Naive thymus-derived CD4-positive, alpha-beta T cell (primary cell): ENCODE measurements at regions not wholly inside any gene's neighbourhood (a gene's known extent, or its start where the extent isn't known, plus 50 kb on each side); places are given as distances from the start of the nearest gene placed in this dataset.
"Not testable (repeated sequence)": the region's sequence is repeated elsewhere in the genome, so short reads cannot be mapped to it uniquely, and the experiment has no call there.

Source experiments
- ATAC-seq: fragments of 150-1000 bp; cut with Tn5 transposase; 2 replicates; pipeline ENCODE4 v1.10.0; 2021; ENCODE audit warnings: mild to moderate bottlenecking, moderate library complexity
- CTCF ChIA-PET: fragments of 350-600 bp; sonication (Branson Sonifier 250); formaldehyde crosslinking; loops from one replicate; lab custom pipeline; 2021; ENCODE audit warnings: antibody characterized with exemption; lab: Charles Lee
- POLR2A ChIA-PET: fragments of 350-600 bp; sonication (Branson Sonifier 250); formaldehyde crosslinking; loops from one replicate; lab custom pipeline; 2021; ENCODE audit warnings: antibody characterized with exemption, inconsistent platforms; lab: Charles Lee
- DNase-seq, 9 donors: peaks; one replicate each; pipeline versions ENCODE4 v3.0.0 to v3.0.0-alpha.2; 2020 to 2022; ENCODE audit warnings: mixed read lengths in 1 of 9
- H3K27ac ChIP-seq: one replicate; pipeline ENCODE4 v1.7.0; 2013; ENCODE audit warnings: mild to moderate bottlenecking, low read depth, low read length, moderate library complexity
- H3K27me3 ChIP-seq, 2 donors: one replicate each; pipeline ENCODE4 v1.7.0; 2013; ENCODE audit warnings: low read length in 2 of 2, mild to moderate bottlenecking in 2 of 2, moderate library complexity in 2 of 2; ENCODE audit not compliant: control insufficient read depth in 2 of 2, insufficient read depth in 2 of 2
- H3K36me3 ChIP-seq, 3 experiments: 1 replicate in 2 of 3; 2 replicates in 1 of 3; pipeline ENCODE4 v1.7.0; 2013; ENCODE audit warnings: low read length in 3 of 3, mild to moderate bottlenecking in 3 of 3, moderate library complexity in 1 of 3; ENCODE audit not compliant: insufficient read depth in 3 of 3, control insufficient read depth in 2 of 3
- H3K4me1 ChIP-seq, 2 donors: one replicate each; pipeline ENCODE4 v1.7.0; 2013; ENCODE audit warnings: low read length in 2 of 2, mild to moderate bottlenecking in 2 of 2, moderate library complexity in 1 of 2; ENCODE audit not compliant: control insufficient read depth in 2 of 2, insufficient read depth in 2 of 2
- H3K4me3 ChIP-seq: 2 replicates; pipeline ENCODE4 v1.7.0; 2013; ENCODE audit warnings: mild to moderate bottlenecking, low read length
- H3K9me3 ChIP-seq, 3 experiments: 1 replicate in 2 of 3; 2 replicates in 1 of 3; pipeline ENCODE4 v1.7.0; 2013; ENCODE audit warnings: low read length in 3 of 3; ENCODE audit not compliant: control insufficient read depth in 2 of 3
- H3K27ac Mint-ChIP-seq, 9 donors: one replicate each; pipeline ENCODE4 v1.8.0; 2020 to 2022; ENCODE audit warnings: mixed read lengths in 9 of 9, mild to moderate bottlenecking in 8 of 9, moderate library complexity in 5 of 9, inconsistent platforms in 2 of 9
- H3K27me3 Mint-ChIP-seq, 5 donors: one replicate each; pipeline ENCODE4 v1.8.0; 2021 to 2022; ENCODE audit warnings: mixed read lengths in 5 of 5, mild to moderate bottlenecking in 1 of 5
- H3K36me3 Mint-ChIP-seq, 5 donors: one replicate each; pipeline ENCODE4 v1.8.0; 2020 to 2022; ENCODE audit warnings: mixed read lengths in 5 of 5, mild to moderate bottlenecking in 3 of 5, inconsistent platforms in 1 of 5
- H3K4me1 Mint-ChIP-seq, 7 donors: one replicate each; pipeline ENCODE4 v1.8.0; 2020 to 2022; ENCODE audit warnings: mixed read lengths in 7 of 7, mild to moderate bottlenecking in 3 of 7, inconsistent platforms in 1 of 7
- H3K4me3 Mint-ChIP-seq, 10 donors: one replicate each; pipeline ENCODE4 v1.8.0; 2020 to 2022; ENCODE audit warnings: mild to moderate bottlenecking in 10 of 10, mixed read lengths in 10 of 10, moderate library complexity in 6 of 10, inconsistent platforms in 2 of 10
- H3K9me3 Mint-ChIP-seq, 11 donors: one replicate each; pipeline ENCODE4 v1.8.0; 2020 to 2022; ENCODE audit warnings: mixed read lengths in 11 of 11, mild to moderate bottlenecking in 4 of 11, inconsistent platforms in 1 of 11, moderate library complexity in 1 of 11
- intact Hi-C, 2 donors: fragments of 100-400 bp; cut with micrococcal nuclease; formaldehyde crosslinking; loops; one replicate each; pipeline ENCODE4 v1.15.1; 2023

- Histone ChIP-seq H3K36me3 (no peaks in the 10 kb centered on the region), H3K9me3 (no peaks in the 10 kb centered on the region), H3K27me3 (no peaks in the 10 kb centered on the region), H3K27ac (no peak overlapping the region), H3K4me3 (no peak overlapping the region), H3K4me1 (no peaks in the 10 kb centered on the region)
- intact Hi-C loops = no loop called here
- Mint-ChIP-seq H3K4me3 (no peak overlapping the region), H3K4me1 (peaks cover 0 to 9% (median 5%) of the 10 kb centered on the region in 7 donors), H3K27me3 (peaks cover 0 to 14% (median 0%) of the 10 kb centered on the region in 5 donors), H3K9me3 (no peaks in the 10 kb centered on the region), H3K27ac (no peak overlapping the region), H3K36me3 (no peaks in the 10 kb centered on the region)
- ATAC-seq (no peak), DNase-seq (no peak)
- ChIA-PET CTCF (interaction anchor here (1.6 kb wide), 1 partner anchor 37 kb away, joined by 6 read pairs; no protein-coding TSS in a partner anchor), POLR2A (no interaction called here)
Measured at GRCh38 chr10:30553626-30554439, 75.7 kb downstream of the LYZL2 start.

- no peak overlapping the region for H3K4me3 Mint-ChIP-seq
- no peaks in the 10 kb centered on the region for H3K4me1 ChIP-seq
- H3K27ac Mint-ChIP-seq = no peak overlapping the region
Measured at GRCh38 chr10:30553018-30553625, 76.4 kb downstream of the LYZL2 start.

GRCh38 chr10:30550967-30551815 is 78.4 kb downstream of the LYZL2 start:
- Histone ChIP-seq H3K4me1 (no peaks in the 10 kb centered on the region), H3K36me3 (no peaks in the 10 kb centered on the region), H3K27me3 (no peaks in the 10 kb centered on the region), H3K4me3 (no peak overlapping the region), H3K27ac (no peak overlapping the region), H3K9me3 (no peaks in the 10 kb centered on the region)
- ChIA-PET CTCF (no interaction called here), POLR2A (no interaction called here)
- no peaks in the 10 kb centered on the region for H3K36me3 Mint-ChIP-seq
- H3K4me3 Mint-ChIP-seq = no peak overlapping the region
- no peak for DNase-seq
- intact Hi-C loops = no loop called here
- H3K27me3 Mint-ChIP-seq = peaks cover 0 to 14% (median 0%) of the 10 kb centered on the region in 5 donors
- peaks cover 0 to 9% (median 5%) of the 10 kb centered on the region in 7 donors for H3K4me1 Mint-ChIP-seq
- H3K27ac Mint-ChIP-seq = no peak overlapping the region
- peak; percentile 18 for ATAC-seq
- no peaks in the 10 kb centered on the region for H3K9me3 Mint-ChIP-seq

More at GRCh38 chr10:30553018-30553625, 76.4 kb downstream of the LYZL2 start:
- no peak overlapping the region for H3K27ac ChIP-seq
- CTCF ChIA-PET = interaction anchor here (1.6 kb wide), 1 partner anchor 38 kb away, joined by 6 read pairs; no protein-coding TSS in a partner anchor
- no peak overlapping the region for H3K4me3 ChIP-seq
- no peaks in the 10 kb centered on the region for H3K9me3 Mint-ChIP-seq
- H3K36me3 Mint-ChIP-seq = no peaks in the 10 kb centered on the region
- H3K27me3 Mint-ChIP-seq = peaks cover 0 to 14% (median 0%) of the 10 kb centered on the region in 5 donors
- ATAC-seq (no peak), DNase-seq (no peak)
- no peaks in the 10 kb centered on the region for H3K36me3 ChIP-seq
- H3K27me3 ChIP-seq = no peaks in the 10 kb centered on the region
- intact Hi-C loops = no loop called here
- POLR2A ChIA-PET = no interaction called here
- peaks cover 0 to 9% (median 5%) of the 10 kb centered on the region in 7 donors for H3K4me1 Mint-ChIP-seq
- H3K9me3 ChIP-seq = no peaks in the 10 kb centered on the region

DNA sequence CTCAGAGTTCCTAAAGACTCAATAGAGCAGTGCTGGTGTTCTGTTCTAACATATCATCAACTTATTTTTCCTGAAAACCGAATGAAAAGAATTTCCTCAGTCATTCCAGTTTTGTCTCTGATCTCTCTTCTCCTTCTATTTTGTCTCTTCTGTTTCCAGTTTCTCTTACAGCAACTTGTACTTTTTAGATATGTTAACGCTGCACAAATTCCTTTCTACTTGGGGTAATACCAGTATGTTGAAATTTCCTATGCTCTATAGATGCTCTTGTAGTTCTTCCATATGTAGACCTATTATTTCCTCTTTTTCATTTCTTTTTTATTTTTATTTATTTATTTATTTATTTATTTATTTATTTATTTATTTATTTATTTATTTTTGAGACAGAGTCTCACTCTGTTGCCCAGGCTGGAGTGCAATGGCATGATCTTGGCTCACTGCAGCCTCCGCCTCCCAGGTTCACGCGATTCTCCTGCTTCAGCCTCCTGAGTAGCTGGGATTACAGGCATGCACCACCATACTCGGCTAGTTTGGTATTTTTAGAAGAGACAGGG is 80.3 kb downstream of the LYZL2 start:
- CTCF ChIA-PET, H3K4me1 Mint-ChIP-seq, intact Hi-C loops, H3K27me3 ChIP-seq, H3K27ac Mint-ChIP-seq, H3K9me3 Mint-ChIP-seq, H3K9me3 ChIP-seq, H3K36me3 ChIP-seq, H3K4me1 ChIP-seq, H3K27me3 Mint-ChIP-seq, POLR2A ChIA-PET, H3K4me3 Mint-ChIP-seq, H3K4me3 ChIP-seq, H3K27ac ChIP-seq, H3K36me3 Mint-ChIP-seq, DNase-seq: not testable (repeated sequence)
- ATAC-seq = peak; percentile 57

DNA sequence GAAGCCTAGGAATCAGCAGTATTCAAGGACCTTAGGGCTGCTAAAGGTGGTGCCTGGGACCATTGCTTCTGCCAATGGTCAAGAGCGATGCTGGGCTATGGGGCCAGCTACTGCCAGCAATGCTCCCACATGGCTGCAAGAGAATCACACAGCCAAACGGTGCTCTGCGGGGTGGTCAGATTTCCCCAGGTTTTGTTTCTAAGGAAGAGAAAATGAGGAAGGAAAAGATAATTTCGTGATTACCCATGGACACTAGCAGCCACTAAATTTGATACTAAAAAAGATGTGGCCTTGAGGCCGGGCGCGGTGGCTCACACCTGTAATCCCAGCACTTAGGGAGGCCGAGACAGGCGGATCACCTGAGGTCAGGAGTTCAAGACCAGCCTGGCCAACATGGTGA is 83.0 kb downstream of the LYZL2 start:
- no peaks in the 10 kb centered on the region for H3K9me3 ChIP-seq
- H3K4me1 Mint-ChIP-seq = peaks cover 0 to 15% (median 5%) of the 10 kb centered on the region in 7 donors
- peaks cover 0 to 2% (median 0%) of the 10 kb centered on the region in 5 donors for H3K27me3 Mint-ChIP-seq
- intact Hi-C loops = no loop called here
- ATAC-seq (no peak), DNase-seq (no peak)
- no peaks in the 10 kb centered on the region for H3K36me3 Mint-ChIP-seq
- no peak overlapping the region for H3K27ac Mint-ChIP-seq
- H3K27me3 ChIP-seq = no peaks in the 10 kb centered on the region
- no peak overlapping the region for H3K4me3 ChIP-seq
- H3K4me1 ChIP-seq = no peaks in the 10 kb centered on the region
- H3K9me3 Mint-ChIP-seq = no peaks in the 10 kb centered on the region
- H3K4me3 Mint-ChIP-seq = no peak overlapping the region
- H3K27ac ChIP-seq = no peak overlapping the region
- ChIA-PET CTCF (no interaction called here), POLR2A (no interaction called here)
- no peaks in the 10 kb centered on the region for H3K36me3 ChIP-seq

DNA sequence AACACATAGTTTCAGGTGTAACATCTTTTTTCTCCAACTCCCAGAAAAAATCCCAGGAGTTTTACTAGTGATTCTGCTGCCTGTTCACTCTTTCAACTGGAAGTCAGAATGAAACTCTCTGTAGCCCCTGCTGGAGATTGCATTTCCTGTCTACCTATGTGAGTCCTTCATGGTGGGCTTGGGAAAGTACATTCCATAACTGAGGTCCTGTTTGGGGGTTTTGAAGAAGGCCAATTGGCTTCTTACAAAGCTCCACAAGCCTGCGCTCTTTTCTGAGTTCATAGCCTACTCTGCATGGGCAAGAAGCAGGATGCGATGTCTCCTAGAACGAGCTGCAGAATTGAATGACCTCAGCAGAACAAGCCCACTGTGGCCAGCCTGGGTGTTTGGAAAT is 86.7 kb downstream of the LYZL2 start:
- ChIA-PET CTCF (no interaction called here), POLR2A (no interaction called here)
- H3K27ac Mint-ChIP-seq = no peak overlapping the region
- H3K9me3 Mint-ChIP-seq = no peaks in the 10 kb centered on the region
- Histone ChIP-seq H3K27me3 (no peaks in the 10 kb centered on the region), H3K4me1 (no peaks in the 10 kb centered on the region), H3K4me3 (no peak overlapping the region), H3K27ac (no peak overlapping the region), H3K9me3 (no peaks in the 10 kb centered on the region), H3K36me3 (no peaks in the 10 kb centered on the region)
- ATAC-seq (no peak), DNase-seq (no peak)
- H3K27me3 Mint-ChIP-seq = peaks cover 0 to 10% (median 0%) of the 10 kb centered on the region in 5 donors
- no peaks in the 10 kb centered on the region for H3K36me3 Mint-ChIP-seq
- no peak overlapping the region for H3K4me3 Mint-ChIP-seq
- intact Hi-C loops = no loop called here
- peaks cover 0 to 10% (median 0%) of the 10 kb centered on the region in 7 donors for H3K4me1 Mint-ChIP-seq
